ENCODE measurements at regions not wholly inside any gene's neighbourhood (a gene's known extent, or its start where the extent isn't known, plus 50 kb on each side); places are given as distances from the start of the nearest gene placed in this dataset.

DNA sequence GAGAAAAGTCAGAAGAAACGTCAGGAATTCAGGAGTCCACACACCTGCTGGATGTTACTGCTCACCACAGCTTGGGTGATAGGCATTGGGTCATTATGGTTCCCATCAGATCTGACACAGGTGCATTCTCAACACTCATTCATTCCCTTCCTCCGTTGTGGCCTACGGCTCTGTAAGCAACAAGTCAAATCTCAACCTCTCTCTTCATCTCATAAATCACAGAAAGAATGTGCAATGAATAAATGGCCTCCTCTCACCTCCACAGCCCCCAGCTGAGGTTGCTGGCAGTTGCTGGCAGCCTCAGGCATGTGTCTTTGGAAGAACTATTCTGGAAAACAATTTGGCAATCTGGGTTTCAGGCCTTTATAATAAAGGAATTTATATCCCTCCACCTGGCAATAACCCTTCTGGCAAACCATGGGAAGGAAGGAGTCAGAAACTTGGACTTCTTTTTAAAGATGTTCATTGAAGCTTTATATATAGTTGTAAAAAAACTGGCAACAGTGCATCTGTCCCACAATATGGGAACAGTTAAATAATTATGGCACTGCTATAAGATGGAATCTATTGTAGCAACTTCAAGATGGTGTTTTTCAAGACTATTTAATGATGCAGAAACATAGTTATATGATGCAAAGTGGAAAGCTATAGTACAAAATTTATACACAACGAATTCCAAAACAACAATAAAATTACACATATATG, 175.4 kb downstream of the ANAPC1 start:
- DNase-seq (ENCODE audit: low read depth) = peak; percentile 47

- DNase-seq (ENCODE audit: low read depth) = no peak
These were observed 174.7 kb downstream of the ANAPC1 start for GRCh38 chr2:111709321-111709720.

DNA sequence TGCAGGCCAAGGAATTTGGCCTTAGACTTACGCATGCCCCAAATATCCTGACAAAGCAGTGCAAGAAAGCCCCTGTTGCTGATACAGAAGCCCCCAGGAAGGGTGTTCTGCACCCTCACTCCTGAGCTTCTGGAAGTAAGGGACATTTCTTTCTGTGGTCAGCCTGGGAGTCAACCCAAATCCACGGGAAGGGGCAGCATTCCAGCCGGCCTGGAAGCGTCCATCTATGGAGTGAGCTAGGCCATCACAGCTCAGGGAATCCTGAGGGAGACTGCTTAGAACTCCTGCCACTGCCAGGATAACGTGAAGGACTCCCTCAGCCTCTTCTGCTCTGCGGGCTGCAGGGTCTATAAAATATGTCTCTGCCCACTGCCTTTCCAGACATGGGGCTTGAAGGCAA, 173.9 kb downstream of the ANAPC1 start:
- DNase-seq (ENCODE audit: low read depth) = no peak

DNA sequence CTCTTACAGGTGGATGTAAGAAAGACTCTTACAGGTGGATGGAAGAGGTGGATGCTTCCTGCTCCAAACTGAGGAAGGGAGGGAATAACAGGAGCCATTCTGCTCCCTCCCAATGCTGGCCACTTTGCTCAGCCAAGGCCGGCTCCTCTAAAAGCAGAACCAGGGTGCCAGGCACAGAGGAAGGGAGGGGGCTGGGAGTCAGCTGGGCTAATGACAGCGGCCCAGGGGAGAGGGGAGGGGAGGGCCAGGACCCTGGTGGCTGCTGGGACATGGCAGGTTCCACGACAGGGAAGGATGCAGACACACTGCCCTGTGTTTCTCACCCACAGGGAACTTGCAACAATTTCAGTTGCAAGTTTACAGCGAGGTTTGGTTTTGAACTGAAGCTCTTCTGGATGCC, 173.4 kb downstream of the ANAPC1 start:
- no peak for DNase-seq (ENCODE audit: low read depth)

DNA sequence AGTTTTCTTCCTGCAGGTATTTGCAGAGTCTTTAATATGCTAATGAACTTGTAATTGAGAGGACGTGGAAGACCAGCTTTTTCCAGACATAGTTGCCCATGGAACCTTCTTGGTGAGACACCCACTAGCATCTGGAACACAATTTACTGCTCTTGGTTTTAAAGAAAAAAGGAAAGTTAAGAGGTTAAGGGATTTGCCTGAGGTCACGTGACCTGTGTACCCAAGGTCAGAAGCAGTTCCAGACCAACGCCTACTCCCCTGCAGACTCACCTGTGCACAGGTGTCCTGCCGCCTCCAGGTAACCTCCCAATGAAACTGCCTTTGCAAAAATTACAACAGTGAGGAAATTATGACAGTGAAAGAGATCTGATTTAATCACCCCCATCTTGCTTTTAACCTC, 172.7 kb downstream of the ANAPC1 start:
- DNase-seq (ENCODE audit: low read depth) = no peak

- no peak for DNase-seq (ENCODE audit: low read depth)
These were observed 171.6 kb downstream of the ANAPC1 start for GRCh38 chr2:111712361-111712760.

DNA sequence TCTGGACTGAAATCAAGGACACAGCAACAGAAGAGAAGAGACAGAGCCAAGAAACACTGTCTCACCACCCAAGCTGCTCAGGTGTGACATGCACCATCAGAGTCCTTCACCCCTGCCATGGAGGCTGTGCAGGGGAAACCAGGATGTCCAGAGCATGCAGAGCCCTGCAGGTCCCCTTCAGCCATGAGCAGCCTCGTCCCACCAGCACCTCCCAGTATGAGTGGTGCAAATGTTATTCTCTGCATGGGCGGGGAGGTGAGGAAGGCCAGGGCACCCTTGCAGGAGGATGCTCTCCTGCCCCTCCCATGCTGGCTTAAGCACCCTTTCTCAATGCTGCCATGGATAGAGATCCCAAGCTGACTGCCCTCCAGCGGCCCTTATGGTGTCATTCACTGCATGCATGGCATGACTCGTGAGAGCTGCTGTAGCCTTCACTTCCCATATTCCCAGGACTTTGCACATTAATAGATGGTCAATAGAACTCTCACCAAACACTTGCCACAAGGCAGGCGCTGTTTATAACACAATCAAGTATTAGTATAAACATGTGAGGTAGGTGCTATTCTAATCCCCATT, 171.0 kb downstream of the ANAPC1 start:
- no peak for DNase-seq (ENCODE audit: low read depth)

DNA sequence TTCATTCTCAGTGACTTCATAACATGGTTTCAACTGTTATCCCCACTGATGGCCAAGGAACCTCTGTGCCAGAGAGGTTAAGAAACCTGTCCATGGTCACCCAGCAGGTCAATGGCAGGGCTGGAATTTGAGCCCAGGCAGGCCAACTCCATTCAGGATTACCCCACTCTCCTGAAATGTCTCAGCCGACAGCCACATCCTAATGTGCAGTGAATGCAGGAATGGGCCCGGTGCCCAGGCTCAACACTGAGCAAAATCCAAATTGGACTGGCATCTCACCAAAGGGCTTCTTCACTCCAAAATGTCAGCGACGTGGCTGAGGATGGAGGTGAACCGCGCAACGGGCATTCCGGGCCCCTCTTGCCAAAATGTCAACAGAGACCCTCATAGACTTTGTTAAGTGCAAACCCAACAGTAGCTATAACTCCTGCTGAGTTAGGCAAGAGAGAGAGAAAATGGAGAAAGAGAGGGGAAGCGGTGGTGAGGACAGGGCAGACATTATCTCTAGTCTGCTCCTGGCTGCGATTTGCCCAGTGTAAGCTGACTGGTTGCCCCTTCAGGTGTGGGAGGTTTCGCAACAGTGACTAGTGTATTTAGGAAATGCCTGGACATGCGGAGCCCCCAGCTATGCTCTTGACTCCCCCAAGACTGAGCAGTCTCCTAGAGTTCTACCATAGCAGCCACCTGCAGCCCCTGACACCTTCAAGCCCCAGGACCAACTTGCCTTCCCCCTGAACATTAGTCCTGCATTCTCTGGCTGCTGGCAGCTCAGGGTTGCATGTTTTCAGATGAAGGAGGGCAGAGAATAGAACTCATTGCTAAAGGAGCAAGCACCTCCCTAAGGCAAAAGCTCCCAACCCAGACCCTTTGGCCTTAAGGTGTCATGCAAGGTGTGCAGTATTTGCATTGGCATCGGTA, 167.7 kb downstream of the ANAPC1 start:
- DNase-seq (ENCODE audit: low read depth) = no peak

- DNase-seq (ENCODE audit: low read depth) = no peak
These were observed 166.9 kb downstream of the ANAPC1 start for GRCh38 chr2:111716905-111717775.
